DOHH2 (cell line): ENCODE measurements at regions not wholly inside any gene's neighbourhood (a gene's known extent, or its start where the extent isn't known, plus 50 kb on each side); places are given as distances from the start of the nearest gene placed in this dataset.

Experiments used
- H3F3A ChIP-seq: fragments of 200-600 bp; sonication (generic), shearing (Covaris generic); 2 replicates; pipeline ENCODE4 v1.6.0; 2016; ENCODE audit warnings: antibody characterized with exemption, mild to moderate bottlenecking; ENCODE audit not compliant: control insufficient read depth, insufficient read depth
- H3K27ac ChIP-seq: fragments of 200-600 bp; sonication (generic); 2 replicates; pipeline ENCODE4 v1.5.1; 2014; ENCODE audit warnings: low read depth, mild to moderate bottlenecking, low read length, moderate library complexity
- H3K27me3 ChIP-seq: fragments of 200-600 bp; sonication (generic); 2 replicates; pipeline ENCODE4 v1.6.1; 2014; ENCODE audit warnings: mild to moderate bottlenecking, low read length, mixed read lengths; ENCODE audit not compliant: control insufficient read depth
- H3K36me3 ChIP-seq: fragments of 200-600 bp; sonication (generic); 2 replicates; pipeline ENCODE4 v1.6.1; 2014; ENCODE audit warnings: mild to moderate bottlenecking, low read length, moderate library complexity, mixed read lengths; ENCODE audit not compliant: control insufficient read depth
- H3K4me1 ChIP-seq: fragments of 200-600 bp; sonication (generic); 2 replicates; pipeline ENCODE4 v1.6.1; 2014; ENCODE audit warnings: mild to moderate bottlenecking, low read length, mixed read lengths; ENCODE audit not compliant: control insufficient read depth
- H3K4me2 ChIP-seq: fragments of 200-600 bp; sonication (generic); 2 replicates; pipeline ENCODE4 v1.6.0; 2014; ENCODE audit warnings: mild to moderate bottlenecking, low read length, moderate library complexity
- H3K4me3 ChIP-seq: fragments of 200-600 bp; sonication (generic); 2 replicates; pipeline ENCODE4 v1.5.1; 2014; ENCODE audit warnings: mild to moderate bottlenecking, low read length, mixed read lengths
- H3K79me2 ChIP-seq: fragments of 200-600 bp; sonication (generic); 2 replicates; pipeline ENCODE4 v1.6.1; 2014; ENCODE audit warnings: mild to moderate bottlenecking, low read length, mixed read lengths; ENCODE audit not compliant: control insufficient read depth
- H3K9me2 ChIP-seq: fragments of 200-600 bp; sonication (generic); replicated peaks from 2 replicates; pipeline ENCODE4 v1.6.1; 2014; ENCODE audit warnings: mild to moderate bottlenecking, low read length, mixed read lengths; ENCODE audit not compliant: control insufficient read depth
- H3K9me3 ChIP-seq: fragments of 200-600 bp; sonication (generic); 2 replicates; pipeline ENCODE4 v1.6.1; 2014; ENCODE audit warnings: antibody characterized with exemption, low read length, mixed read lengths; ENCODE audit not compliant: control insufficient read depth, insufficient read depth
- H4K20me1 ChIP-seq: fragments of 200-600 bp; sonication (generic); 2 replicates; pipeline ENCODE4 v1.6.0; 2014; ENCODE audit warnings: low read depth, mild to moderate bottlenecking, antibody characterized with exemption, low read length, moderate library complexity; ENCODE audit not compliant: control insufficient read depth, insufficient read depth
- CTCF ChIP-seq: fragments of 200-600 bp; sonication (generic); IDR thresholded peaks from one replicate; pipeline ENCODE4 v1.5.1; 2014; ENCODE audit warnings: antibody characterized with exemption, mild to moderate bottlenecking, low read depth, low read length; ENCODE audit not compliant: poor library complexity, severe bottlenecking
- EZH2phosphoT487 ChIP-seq: fragments of 200-600 bp; sonication (generic); IDR thresholded peaks from 2 replicates; pipeline ENCODE4 v1.6.1; 2017; ENCODE audit warnings: borderline replicate concordance, mild to moderate bottlenecking, antibody characterized with exemption, low read length, moderate library complexity, mixed read lengths

GRCh38 chr5:32520972-32521371 lies 64.4 kb upstream of the SUB1 start:
- TF ChIP-seq CTCF = no peak
- no peak for TF ChIP-seq EZH2phosphoT487
- no peaks in the 10 kb centered on the region for H3F3A ChIP-seq
- H3K9me2 ChIP-seq = no peaks in the 10 kb centered on the region
- no peaks in the 10 kb centered on the region for H3K4me1 ChIP-seq
- H3K36me3 ChIP-seq = no peaks in the 10 kb centered on the region
- H3K4me2 ChIP-seq = no peak overlapping the region
- no peaks in the 10 kb centered on the region for H4K20me1 ChIP-seq
- H3K27ac ChIP-seq = no peak overlapping the region
- no peaks in the 10 kb centered on the region for H3K79me2 ChIP-seq
- H3K4me3 ChIP-seq = no peak overlapping the region
- peaks cover 4% of the 10 kb centered on the region for H3K27me3 ChIP-seq
- no peaks in the 10 kb centered on the region for H3K9me3 ChIP-seq

- H3K27me3 ChIP-seq = peaks cover under 1% of the 10 kb centered on the region; the same call in 1 of the 2 replicates
- H3F3A ChIP-seq = no peaks in the 10 kb centered on the region
- H3K79me2 ChIP-seq = no peaks in the 10 kb centered on the region
- H3K9me2 ChIP-seq = no peaks in the 10 kb centered on the region
- no peaks in the 10 kb centered on the region for H3K4me1 ChIP-seq
- H3K4me2 ChIP-seq = no peak overlapping the region
- no peaks in the 10 kb centered on the region for H3K9me3 ChIP-seq
- H4K20me1 ChIP-seq = no peaks in the 10 kb centered on the region
- H3K36me3 ChIP-seq = no peaks in the 10 kb centered on the region
- no peak overlapping the region for H3K27ac ChIP-seq
- no peak overlapping the region for H3K4me3 ChIP-seq
- no peak for TF ChIP-seq CTCF
- TF ChIP-seq EZH2phosphoT487 = no peak
These were observed 65.0 kb upstream of the SUB1 start for GRCh38 chr5:32520356-32520755.

GRCh38 chr5:32519508-32519907 lies 65.8 kb upstream of the SUB1 start:
- Histone ChIP-seq H4K20me1 (no peaks in the 10 kb centered on the region), H3K9me3 (no peaks in the 10 kb centered on the region), H3K9me2 (no peaks in the 10 kb centered on the region)

More at GRCh38 chr5:32519508-32519907, 65.8 kb upstream of the SUB1 start:
- no peaks in the 10 kb centered on the region for H3F3A ChIP-seq
- no peak overlapping the region for H3K4me3 ChIP-seq
- no peaks in the 10 kb centered on the region for H3K79me2 ChIP-seq
- H3K36me3 ChIP-seq = no peaks in the 10 kb centered on the region
- H3K4me2 ChIP-seq = no peak overlapping the region
- H3K4me1 ChIP-seq = no peaks in the 10 kb centered on the region
- no peak overlapping the region for H3K27ac ChIP-seq
- no peaks in the 10 kb centered on the region for H3K27me3 ChIP-seq
- TF ChIP-seq CTCF (no peak), EZH2phosphoT487 (no peak)
